Nephron progenitor cell (in vitro differentiated cells): ENCODE measurements at regions not wholly inside any gene's neighbourhood (a gene's known extent, or its start where the extent isn't known, plus 50 kb on each side); places are given as distances from the start of the nearest gene placed in this dataset.

Experiments
- DNase-seq: peaks from one replicate; pipeline ENCODE4 v3.0.0; 2021
- H3K27ac Mint-ChIP-seq: 2 replicates; pipeline ENCODE4 v1.8.0; 2021; ENCODE audit warnings: mild to moderate bottlenecking, moderate library complexity, mixed read lengths
- H3K27me3 Mint-ChIP-seq: 2 replicates; pipeline ENCODE4 v1.8.0; 2021; ENCODE audit warnings: mild to moderate bottlenecking, low read depth, mixed read lengths; ENCODE audit not compliant: poor library complexity
- H3K36me3 Mint-ChIP-seq: 2 replicates; pipeline ENCODE4 v1.8.0; 2021; ENCODE audit warnings: low read depth, mixed read lengths
- H3K4me1 Mint-ChIP-seq: 2 replicates; pipeline ENCODE4 v1.8.0; 2021; ENCODE audit warnings: mixed read lengths
- H3K4me3 Mint-ChIP-seq: 2 replicates; pipeline ENCODE4 v1.8.0; 2021; ENCODE audit warnings: mild to moderate bottlenecking, moderate library complexity, mixed read lengths
- H3K9me3 Mint-ChIP-seq: 2 replicates; pipeline ENCODE4 v1.8.0; 2021; ENCODE audit warnings: mild to moderate bottlenecking, moderate library complexity, mixed read lengths
- TF ChIP-seq, protein P1 (sequence below): fragments of 200-600 bp; sonication (generic); IDR thresholded peaks from 2 replicates; pipeline ENCODE4 v1.5.0; 2021; ENCODE audit warnings: antibody characterized with exemption

- TF ChIP-seq, protein P1, sequence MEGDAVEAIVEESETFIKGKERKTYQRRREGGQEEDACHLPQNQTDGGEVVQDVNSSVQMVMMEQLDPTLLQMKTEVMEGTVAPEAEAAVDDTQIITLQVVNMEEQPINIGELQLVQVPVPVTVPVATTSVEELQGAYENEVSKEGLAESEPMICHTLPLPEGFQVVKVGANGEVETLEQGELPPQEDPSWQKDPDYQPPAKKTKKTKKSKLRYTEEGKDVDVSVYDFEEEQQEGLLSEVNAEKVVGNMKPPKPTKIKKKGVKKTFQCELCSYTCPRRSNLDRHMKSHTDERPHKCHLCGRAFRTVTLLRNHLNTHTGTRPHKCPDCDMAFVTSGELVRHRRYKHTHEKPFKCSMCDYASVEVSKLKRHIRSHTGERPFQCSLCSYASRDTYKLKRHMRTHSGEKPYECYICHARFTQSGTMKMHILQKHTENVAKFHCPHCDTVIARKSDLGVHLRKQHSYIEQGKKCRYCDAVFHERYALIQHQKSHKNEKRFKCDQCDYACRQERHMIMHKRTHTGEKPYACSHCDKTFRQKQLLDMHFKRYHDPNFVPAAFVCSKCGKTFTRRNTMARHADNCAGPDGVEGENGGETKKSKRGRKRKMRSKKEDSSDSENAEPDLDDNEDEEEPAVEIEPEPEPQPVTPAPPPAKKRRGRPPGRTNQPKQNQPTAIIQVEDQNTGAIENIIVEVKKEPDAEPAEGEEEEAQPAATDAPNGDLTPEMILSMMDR: no peak
- no peak for DNase-seq
- Mint-ChIP-seq H3K9me3 (no peaks in the 10 kb centered on the region), H3K36me3 (no peaks in the 10 kb centered on the region), H3K27ac (no peak overlapping the region), H3K4me3 (no peak overlapping the region), H3K4me1 (peaks cover 63% of the 10 kb centered on the region), H3K27me3 (peaks cover 14% of the 10 kb centered on the region)
Observed at GRCh38 chr7:47034180-47034579, 547.7 kb downstream of the TNS3 start.

GRCh38 chr7:47032536-47032908 lies 549.4 kb downstream of the TNS3 start:
- TF ChIP-seq, protein P1: no peak
- no peaks in the 10 kb centered on the region for H3K9me3 Mint-ChIP-seq
- DNase-seq: no peak
- H3K27ac Mint-ChIP-seq: no peak overlapping the region
- peaks cover 14% of the 10 kb centered on the region for H3K27me3 Mint-ChIP-seq
- H3K36me3 Mint-ChIP-seq: no peaks in the 10 kb centered on the region
- H3K4me3 Mint-ChIP-seq: no peak overlapping the region
- peaks cover 47% of the 10 kb centered on the region for H3K4me1 Mint-ChIP-seq

DNA sequence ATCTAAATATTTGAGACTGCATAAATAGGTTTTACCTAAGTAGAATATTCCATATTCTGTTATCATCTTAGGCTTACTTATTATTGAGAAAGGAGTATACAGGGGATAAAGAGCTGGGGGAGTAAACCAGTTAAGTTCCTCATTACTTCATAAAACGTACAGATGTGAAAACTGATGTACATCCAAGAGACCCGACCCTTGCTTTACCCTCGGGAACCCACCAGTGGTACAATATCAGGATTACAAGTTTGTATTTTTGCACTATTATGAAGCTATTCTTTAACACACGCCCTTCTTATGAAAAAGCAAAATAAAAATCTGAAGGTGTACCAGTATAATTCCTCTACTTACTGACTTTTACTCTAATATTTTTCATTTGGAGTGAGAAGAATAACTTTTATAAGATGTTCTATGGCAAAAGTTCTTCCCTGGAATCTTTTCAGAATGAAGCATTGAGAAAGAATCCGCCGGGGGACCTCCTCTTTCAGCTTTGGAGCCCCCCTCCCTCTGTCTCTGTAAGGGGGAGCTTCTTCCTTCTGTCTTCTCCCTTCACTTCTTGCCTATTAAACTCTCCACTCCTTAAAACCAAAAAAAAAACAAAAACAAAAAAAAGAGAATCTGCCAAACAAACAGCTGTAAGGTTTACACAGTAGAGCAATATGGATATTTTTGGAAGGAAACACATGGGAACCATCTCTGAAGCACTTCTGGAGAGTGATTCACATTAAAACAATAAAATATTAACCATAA lies 550.0 kb downstream of the TNS3 start:
- peaks cover 10% of the 10 kb centered on the region for H3K27me3 Mint-ChIP-seq
- TF ChIP-seq, protein P1: no peak

GRCh38 chr7:47028284-47028683 lies 553.6 kb downstream of the TNS3 start:
- no peak for DNase-seq
- Mint-ChIP-seq H3K9me3 (no peaks in the 10 kb centered on the region), H3K4me1 (peaks cover 10% of the 10 kb centered on the region), H3K4me3 (no peak overlapping the region), H3K27me3 (peaks cover 9% of the 10 kb centered on the region), H3K27ac (no peak overlapping the region), H3K36me3 (no peaks in the 10 kb centered on the region)
- TF ChIP-seq, protein P1: no peak

More for the DNA sequence above, 550.0 kb downstream of the TNS3 start:
- no peaks in the 10 kb centered on the region for H3K9me3 Mint-ChIP-seq
- no peak for DNase-seq
- H3K4me1 Mint-ChIP-seq: peaks cover 42% of the 10 kb centered on the region
- no peak overlapping the region for H3K4me3 Mint-ChIP-seq
- no peaks in the 10 kb centered on the region for H3K36me3 Mint-ChIP-seq
- H3K27ac Mint-ChIP-seq: no peak overlapping the region

GRCh38 chr7:47027695-47028240 lies 554.1 kb downstream of the TNS3 start:
- peaks cover 8% of the 10 kb centered on the region for H3K4me1 Mint-ChIP-seq
- no peak overlapping the region for H3K27ac Mint-ChIP-seq
- peaks cover 9% of the 10 kb centered on the region for H3K27me3 Mint-ChIP-seq
- no peak overlapping the region for H3K4me3 Mint-ChIP-seq
- no peaks in the 10 kb centered on the region for H3K9me3 Mint-ChIP-seq
- TF ChIP-seq, protein P1: no peak
- H3K36me3 Mint-ChIP-seq: no peaks in the 10 kb centered on the region
- no peak for DNase-seq
